ENCODE measurements at regions not wholly inside any gene's neighbourhood (a gene's known extent, or its start where the extent isn't known, plus 50 kb on each side); places are given as distances from the start of the nearest gene placed in this dataset.

GRCh38 chr22:49693416-49693815, 134.3 kb downstream of the BRD1 start:
- ATAC-seq (no peak), DNase-seq (no peak)
- Histone ChIP-seq H3K9me2 (replicated peaks; ENCODE audit: low read length) (no peaks in the 10 kb centered on the region), H3K4me1 (ENCODE audit: insufficient read depth, low read length) (no peaks in the 10 kb centered on the region), H2AFZ (ENCODE audit: low read length) (no peak overlapping the region), H3F3A (ENCODE audit: low read length, unreplicated experiment) (no peaks in the 10 kb centered on the region), H3K4me3 (ENCODE audit: low read length) (no peak overlapping the region), H3K4me2 (ENCODE audit: low read length) (no peak overlapping the region), H3K36me3 (ENCODE audit: low read depth, low read length) (no peaks in the 10 kb centered on the region), H3K27ac (ENCODE audit: low read length) (no peak overlapping the region), H3K79me2 (ENCODE audit: low read length) (no peaks in the 10 kb centered on the region), H4K20me1 (ENCODE audit: low read length) (no peaks in the 10 kb centered on the region), H3K9me3 (ENCODE audit: low read length) (no peaks in the 10 kb centered on the region), H3K27me3 (ENCODE audit: low read length) (peaks cover 48% of the 10 kb centered on the region), H3K9ac (ENCODE audit: low read length) (no peak overlapping the region)
- ChIA-PET POLR2A (ENCODE audit: unreplicated experiment) (no interaction called here), CTCF (no interaction called here)
- intact Hi-C loops (cut with micrococcal nuclease), result no loop called here
- TF ChIP-seq, protein P1, sequence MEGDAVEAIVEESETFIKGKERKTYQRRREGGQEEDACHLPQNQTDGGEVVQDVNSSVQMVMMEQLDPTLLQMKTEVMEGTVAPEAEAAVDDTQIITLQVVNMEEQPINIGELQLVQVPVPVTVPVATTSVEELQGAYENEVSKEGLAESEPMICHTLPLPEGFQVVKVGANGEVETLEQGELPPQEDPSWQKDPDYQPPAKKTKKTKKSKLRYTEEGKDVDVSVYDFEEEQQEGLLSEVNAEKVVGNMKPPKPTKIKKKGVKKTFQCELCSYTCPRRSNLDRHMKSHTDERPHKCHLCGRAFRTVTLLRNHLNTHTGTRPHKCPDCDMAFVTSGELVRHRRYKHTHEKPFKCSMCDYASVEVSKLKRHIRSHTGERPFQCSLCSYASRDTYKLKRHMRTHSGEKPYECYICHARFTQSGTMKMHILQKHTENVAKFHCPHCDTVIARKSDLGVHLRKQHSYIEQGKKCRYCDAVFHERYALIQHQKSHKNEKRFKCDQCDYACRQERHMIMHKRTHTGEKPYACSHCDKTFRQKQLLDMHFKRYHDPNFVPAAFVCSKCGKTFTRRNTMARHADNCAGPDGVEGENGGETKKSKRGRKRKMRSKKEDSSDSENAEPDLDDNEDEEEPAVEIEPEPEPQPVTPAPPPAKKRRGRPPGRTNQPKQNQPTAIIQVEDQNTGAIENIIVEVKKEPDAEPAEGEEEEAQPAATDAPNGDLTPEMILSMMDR (conservative IDR thresholded peaks at IDR 0.05; ENCODE audit: low read depth, low read length), result no peak
- TF ChIP-seq EZH2phosphoT487 (IDR thresholded peaks at IDR 0.05; ENCODE audit: borderline replicate concordance, low read length) (no peak), EZH2 (IDR thresholded peaks at IDR 0.05; ENCODE audit: low read length, unreplicated experiment) (no peak)
- BruUV-seq (replicated peaks), result no TSS peak

DNA sequence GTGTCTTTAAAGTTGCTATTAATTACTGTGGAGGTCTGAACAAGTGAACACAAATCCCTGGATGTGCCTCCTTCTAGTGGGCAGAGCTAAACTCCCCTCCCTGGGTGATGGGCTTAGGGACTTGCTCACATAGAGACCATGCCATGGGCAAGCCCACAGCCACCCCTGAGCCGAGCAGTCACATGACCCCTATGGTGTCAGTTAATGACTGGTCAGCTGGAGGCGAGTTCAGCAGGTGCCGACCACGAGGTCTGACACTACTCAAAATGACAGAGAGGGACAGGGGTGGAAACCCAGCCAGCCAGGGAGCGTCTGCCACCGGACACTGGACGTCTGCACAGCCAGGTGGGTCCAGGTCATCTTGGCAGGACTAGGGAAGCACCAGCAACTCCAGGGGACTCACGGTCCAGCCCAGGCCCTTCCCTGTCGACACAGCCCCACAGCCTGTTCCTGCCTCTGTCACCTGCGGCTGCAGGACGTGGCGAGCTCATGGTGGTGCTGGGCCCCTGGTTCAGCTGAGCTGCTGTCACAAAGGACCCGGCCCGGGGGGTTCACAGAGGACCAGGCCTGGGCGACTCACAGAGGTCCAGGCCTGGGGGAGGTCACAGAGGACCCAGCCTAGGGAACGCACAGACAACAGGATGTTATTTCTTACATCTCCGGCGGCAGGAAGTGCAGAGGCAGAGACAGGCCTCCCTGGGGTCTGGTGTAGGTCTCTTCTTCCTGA, 135.0 kb downstream of the BRD1 start:
- Histone ChIP-seq H3K27ac (ENCODE audit: low read length) (no peak overlapping the region), H3K9me3 (ENCODE audit: low read length) (no peaks in the 10 kb centered on the region), H3K9me2 (replicated peaks; ENCODE audit: low read length) (no peaks in the 10 kb centered on the region), H3K9ac (ENCODE audit: low read length) (no peak overlapping the region), H3K4me1 (ENCODE audit: insufficient read depth, low read length) (no peaks in the 10 kb centered on the region), H3K4me2 (ENCODE audit: low read length) (no peak overlapping the region), H3F3A (ENCODE audit: low read length, unreplicated experiment) (no peaks in the 10 kb centered on the region), H2AFZ (ENCODE audit: low read length) (no peak overlapping the region), H3K36me3 (ENCODE audit: low read depth, low read length) (no peaks in the 10 kb centered on the region), H4K20me1 (ENCODE audit: low read length) (no peaks in the 10 kb centered on the region), H3K79me2 (ENCODE audit: low read length) (no peaks in the 10 kb centered on the region), H3K4me3 (ENCODE audit: low read length) (no peak overlapping the region), H3K27me3 (ENCODE audit: low read length) (peaks cover 49% of the 10 kb centered on the region)
- no TSS peak for BruUV-seq (replicated peaks)
- DNase-seq, result no peak
- intact Hi-C loops (cut with micrococcal nuclease), result no loop called here
- CTCF ChIA-PET, result no interaction called here
- TF ChIP-seq, protein P1 (conservative IDR thresholded peaks at IDR 0.05; ENCODE audit: low read depth, low read length), result no peak
- TF ChIP-seq EZH2phosphoT487 (IDR thresholded peaks at IDR 0.05; ENCODE audit: borderline replicate concordance, low read length), result no peak
- POLR2A ChIA-PET (ENCODE audit: unreplicated experiment), result no interaction called here
- no peak for ATAC-seq

DNA sequence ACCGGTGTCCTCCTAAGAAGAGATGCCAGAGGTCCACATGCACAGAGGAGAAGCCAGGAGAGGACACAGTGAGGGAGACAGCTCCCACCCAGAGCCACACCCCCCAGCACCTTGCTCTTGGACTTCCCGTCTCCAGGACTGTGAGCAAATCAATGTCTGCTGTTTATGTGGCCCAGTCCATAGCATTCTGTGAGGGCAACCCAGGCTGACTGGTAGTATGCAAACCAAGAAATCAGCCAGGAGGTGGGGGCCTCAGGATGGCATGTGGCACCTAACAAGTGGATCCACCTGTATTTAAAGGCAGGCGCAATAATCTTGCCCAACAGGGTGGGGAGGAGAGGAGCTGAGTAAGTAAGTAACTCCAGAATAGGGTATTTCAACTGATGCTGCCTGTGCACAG, 136.4 kb downstream of the BRD1 start:
- peaks cover 56% of the 10 kb centered on the region for H3K27me3 ChIP-seq (ENCODE audit: low read length)
- CTCF ChIA-PET, result no interaction called here
- no peaks in the 10 kb centered on the region for H3K9me2 ChIP-seq (replicated peaks; ENCODE audit: low read length)
- BruUV-seq (replicated peaks), result no TSS peak
- H3K79me2 ChIP-seq (ENCODE audit: low read length), result no peaks in the 10 kb centered on the region
- H4K20me1 ChIP-seq (ENCODE audit: low read length), result no peaks in the 10 kb centered on the region
- no peaks in the 10 kb centered on the region for H3K4me1 ChIP-seq (ENCODE audit: insufficient read depth, low read length)
- H3K4me3 ChIP-seq (ENCODE audit: low read length), result no peak overlapping the region
- no peak overlapping the region for H3K27ac ChIP-seq (ENCODE audit: low read length)
- H3F3A ChIP-seq (ENCODE audit: low read length, unreplicated experiment), result no peaks in the 10 kb centered on the region
- H3K9ac ChIP-seq (ENCODE audit: low read length), result no peak overlapping the region
- intact Hi-C loops (cut with micrococcal nuclease), result no loop called here
- no peak for TF ChIP-seq EZH2 (IDR thresholded peaks at IDR 0.05; ENCODE audit: low read length, unreplicated experiment)
- no peak for TF ChIP-seq EZH2phosphoT487 (IDR thresholded peaks at IDR 0.05; ENCODE audit: borderline replicate concordance, low read length)
- TF ChIP-seq, protein P1 (conservative IDR thresholded peaks at IDR 0.05; ENCODE audit: low read depth, low read length), result no peak
- no peak overlapping the region for H2AFZ ChIP-seq (ENCODE audit: low read length)
- no peaks in the 10 kb centered on the region for H3K9me3 ChIP-seq (ENCODE audit: low read length)
- POLR2A ChIA-PET (ENCODE audit: unreplicated experiment), result no interaction called here
- no peak for ATAC-seq
- no peaks in the 10 kb centered on the region for H3K36me3 ChIP-seq (ENCODE audit: low read depth, low read length)
- no peak for DNase-seq
- no peak overlapping the region for H3K4me2 ChIP-seq (ENCODE audit: low read length)

All from PC-3 (cell line).